ENCODE measurements at regions not wholly inside any gene's neighbourhood (a gene's known extent, or its start where the extent isn't known, plus 50 kb on each side); places are given as distances from the start of the nearest gene placed in this dataset.

GRCh38 chr2:18659915-18660314 lies 70.5 kb upstream of the NT5C1B start:
- no peaks in the 10 kb centered on the region for H3K4me1 ChIP-seq (ENCODE audit: control insufficient read depth, insufficient read depth, low read length)
- CTCF ChIA-PET: interaction anchor here (0.5 kb wide), 1 partner anchor 17 kb away, joined by 8 read pairs; no protein-coding TSS in a partner anchor
- no peaks in the 10 kb centered on the region for H3K9me3 ChIP-seq (ENCODE audit: control insufficient read depth, insufficient read depth, low read depth, low read length)
- POLR2A ChIA-PET: no interaction called here
- TF ChIP-seq ZNF16 (tag by site-specific recombination; IDR thresholded peaks at IDR 0.05; ENCODE audit: low read depth): no peak
- no peak for TF ChIP-seq ZBTB17 (tag by site-specific recombination; IDR thresholded peaks at IDR 0.05)
- no peak for TF ChIP-seq ZNF133 (tag by site-specific recombination; IDR thresholded peaks at IDR 0.05)
- no peak for TF ChIP-seq ZNF155 (tag by site-specific recombination; IDR thresholded peaks at IDR 0.05)
- TF ChIP-seq, protein P1, sequence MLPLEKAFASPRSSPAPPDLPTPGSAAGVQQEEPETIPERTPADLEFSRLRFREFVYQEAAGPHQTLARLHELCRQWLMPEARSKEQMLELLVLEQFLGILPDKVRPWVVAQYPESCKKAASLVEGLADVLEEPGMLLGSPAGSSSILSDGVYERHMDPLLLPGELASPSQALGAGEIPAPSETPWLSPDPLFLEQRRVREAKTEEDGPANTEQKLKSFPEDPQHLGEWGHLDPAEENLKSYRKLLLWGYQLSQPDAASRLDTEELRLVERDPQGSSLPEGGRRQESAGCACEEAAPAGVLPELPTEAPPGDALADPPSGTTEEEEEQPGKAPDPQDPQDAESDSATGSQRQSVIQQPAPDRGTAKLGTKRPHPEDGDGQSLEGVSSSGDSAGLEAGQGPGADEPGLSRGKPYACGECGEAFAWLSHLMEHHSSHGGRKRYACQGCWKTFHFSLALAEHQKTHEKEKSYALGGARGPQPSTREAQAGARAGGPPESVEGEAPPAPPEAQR (tag by site-specific recombination; IDR thresholded peaks at IDR 0.05): no peak
- TF ChIP-seq KLF9 (tag by site-specific recombination; IDR thresholded peaks at IDR 0.05; ENCODE audit: low read depth): no peak
- no peak for TF ChIP-seq ZNF18 (tag by site-specific recombination; IDR thresholded peaks at IDR 0.05)
- TF ChIP-seq ZBTB20 (tag by site-specific recombination; IDR thresholded peaks at IDR 0.05): no peak
- TF ChIP-seq, protein P2, sequence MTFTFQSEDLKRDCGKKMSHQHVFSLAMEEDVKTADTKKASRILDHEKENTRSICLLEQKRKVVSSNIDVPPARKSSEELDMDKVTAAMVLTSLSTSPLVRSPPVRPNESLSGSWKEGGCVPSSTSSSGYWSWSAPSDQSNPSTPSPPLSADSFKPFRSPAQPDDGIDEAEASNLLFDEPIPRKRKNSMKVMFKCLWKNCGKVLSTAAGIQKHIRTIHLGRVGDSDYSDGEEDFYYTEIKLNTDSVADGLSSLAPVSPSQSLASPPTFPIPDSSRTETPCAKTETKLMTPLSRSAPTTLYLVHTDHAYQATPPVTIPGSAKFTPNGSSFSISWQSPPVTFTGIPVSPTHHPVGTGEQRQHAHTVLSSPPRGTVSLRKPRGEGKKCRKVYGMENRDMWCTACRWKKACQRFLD (tag by site-specific recombination; IDR thresholded peaks at IDR 0.05): no peak
- no peak overlapping the region for H3K27ac ChIP-seq (ENCODE audit: extremely low read depth, low read depth, low read length)
- no peaks in the 10 kb centered on the region for H3K36me3 ChIP-seq (ENCODE audit: control insufficient read depth in 2 of 2, insufficient read depth in 1 of 2, low read length in 2 of 2)
- H3K4me3 ChIP-seq (ENCODE audit: low read depth, low read length): no peak overlapping the region

DNA sequence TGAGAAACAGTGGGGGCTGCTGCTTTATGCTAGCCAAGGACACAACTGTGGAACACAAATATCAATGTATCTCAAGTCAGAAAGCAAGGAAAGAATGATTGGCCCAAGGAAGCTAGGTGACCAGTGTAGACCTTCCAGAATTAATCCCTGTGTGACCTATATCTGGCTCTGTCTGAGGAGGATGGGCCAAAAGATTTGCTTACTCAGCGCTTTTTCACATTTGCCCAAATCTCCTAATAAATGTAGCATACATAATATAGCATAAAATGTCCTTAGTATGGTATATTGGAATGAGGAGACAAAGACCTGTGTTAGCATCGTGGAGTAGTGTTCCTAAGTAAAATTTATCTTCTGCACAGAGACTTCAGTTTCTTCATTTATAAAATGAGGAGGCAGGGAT lies 66.7 kb upstream of the NT5C1B start:
- Histone ChIP-seq H3K36me3 (ENCODE audit: control insufficient read depth in 2 of 2, insufficient read depth in 1 of 2, low read length in 2 of 2) (no peaks in the 10 kb centered on the region), H3K27ac (ENCODE audit: extremely low read depth, low read depth, low read length) (no peak overlapping the region), H3K9me3 (ENCODE audit: control insufficient read depth, insufficient read depth, low read depth, low read length) (no peaks in the 10 kb centered on the region), H3K4me1 (ENCODE audit: control insufficient read depth, insufficient read depth, low read length) (no peaks in the 10 kb centered on the region), H3K4me3 (ENCODE audit: low read depth, low read length) (no peak overlapping the region)
- ChIA-PET CTCF (no interaction called here), POLR2A (no interaction called here)
- TF ChIP-seq ZNF239 (tag by site-specific recombination; IDR thresholded peaks at IDR 0.05): no peak
- TF ChIP-seq ZNF138 (tag by site-specific recombination; IDR thresholded peaks at IDR 0.05; ENCODE audit: borderline replicate concordance): no peak
- TF ChIP-seq YY1 (tag by site-specific recombination; IDR thresholded peaks at IDR 0.05): no peak
- TF ChIP-seq, protein P3, sequence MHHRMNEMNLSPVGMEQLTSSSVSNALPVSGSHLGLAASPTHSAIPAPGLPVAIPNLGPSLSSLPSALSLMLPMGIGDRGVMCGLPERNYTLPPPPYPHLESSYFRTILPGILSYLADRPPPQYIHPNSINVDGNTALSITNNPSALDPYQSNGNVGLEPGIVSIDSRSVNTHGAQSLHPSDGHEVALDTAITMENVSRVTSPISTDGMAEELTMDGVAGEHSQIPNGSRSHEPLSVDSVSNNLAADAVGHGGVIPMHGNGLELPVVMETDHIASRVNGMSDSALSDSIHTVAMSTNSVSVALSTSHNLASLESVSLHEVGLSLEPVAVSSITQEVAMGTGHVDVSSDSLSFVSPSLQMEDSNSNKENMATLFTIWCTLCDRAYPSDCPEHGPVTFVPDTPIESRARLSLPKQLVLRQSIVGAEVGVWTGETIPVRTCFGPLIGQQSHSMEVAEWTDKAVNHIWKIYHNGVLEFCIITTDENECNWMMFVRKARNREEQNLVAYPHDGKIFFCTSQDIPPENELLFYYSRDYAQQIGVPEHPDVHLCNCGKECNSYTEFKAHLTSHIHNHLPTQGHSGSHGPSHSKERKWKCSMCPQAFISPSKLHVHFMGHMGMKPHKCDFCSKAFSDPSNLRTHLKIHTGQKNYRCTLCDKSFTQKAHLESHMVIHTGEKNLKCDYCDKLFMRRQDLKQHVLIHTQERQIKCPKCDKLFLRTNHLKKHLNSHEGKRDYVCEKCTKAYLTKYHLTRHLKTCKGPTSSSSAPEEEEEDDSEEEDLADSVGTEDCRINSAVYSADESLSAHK (tag by site-specific recombination; IDR thresholded peaks at IDR 0.05): no peak
- TF ChIP-seq, protein P4, sequence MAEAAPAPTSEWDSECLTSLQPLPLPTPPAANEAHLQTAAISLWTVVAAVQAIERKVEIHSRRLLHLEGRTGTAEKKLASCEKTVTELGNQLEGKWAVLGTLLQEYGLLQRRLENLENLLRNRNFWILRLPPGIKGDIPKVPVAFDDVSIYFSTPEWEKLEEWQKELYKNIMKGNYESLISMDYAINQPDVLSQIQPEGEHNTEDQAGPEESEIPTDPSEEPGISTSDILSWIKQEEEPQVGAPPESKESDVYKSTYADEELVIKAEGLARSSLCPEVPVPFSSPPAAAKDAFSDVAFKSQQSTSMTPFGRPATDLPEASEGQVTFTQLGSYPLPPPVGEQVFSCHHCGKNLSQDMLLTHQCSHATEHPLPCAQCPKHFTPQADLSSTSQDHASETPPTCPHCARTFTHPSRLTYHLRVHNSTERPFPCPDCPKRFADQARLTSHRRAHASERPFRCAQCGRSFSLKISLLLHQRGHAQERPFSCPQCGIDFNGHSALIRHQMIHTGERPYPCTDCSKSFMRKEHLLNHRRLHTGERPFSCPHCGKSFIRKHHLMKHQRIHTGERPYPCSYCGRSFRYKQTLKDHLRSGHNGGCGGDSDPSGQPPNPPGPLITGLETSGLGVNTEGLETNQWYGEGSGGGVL (tag by site-specific recombination; IDR thresholded peaks at IDR 0.05): no peak
- TF ChIP-seq BCL11A (tag by site-specific recombination; IDR thresholded peaks at IDR 0.05; ENCODE audit: low read depth): no peak
- no peak for TF ChIP-seq ZNF677 (tag by site-specific recombination; IDR thresholded peaks at IDR 0.05)
- no peak for TF ChIP-seq TCF7L2 (IDR thresholded peaks at IDR 0.05; ENCODE audit: borderline replicate concordance, low read depth, low read length)
- no peak for TF ChIP-seq WT1 (tag by site-specific recombination; IDR thresholded peaks at IDR 0.05)
- TF ChIP-seq, protein P5, sequence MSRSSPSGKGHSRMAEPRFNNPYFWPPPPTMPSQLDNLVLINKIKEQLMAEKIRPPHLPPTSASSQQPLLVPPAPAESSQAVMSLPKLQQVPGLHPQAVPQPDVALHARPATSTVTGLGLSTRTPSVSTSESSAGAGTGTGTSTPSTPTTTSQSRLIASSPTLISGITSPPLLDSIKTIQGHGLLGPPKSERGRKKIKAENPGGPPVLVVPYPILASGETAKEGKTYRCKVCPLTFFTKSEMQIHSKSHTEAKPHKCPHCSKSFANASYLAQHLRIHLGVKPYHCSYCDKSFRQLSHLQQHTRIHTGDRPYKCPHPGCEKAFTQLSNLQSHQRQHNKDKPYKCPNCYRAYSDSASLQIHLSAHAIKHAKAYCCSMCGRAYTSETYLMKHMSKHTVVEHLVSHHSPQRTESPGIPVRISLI (tag by site-specific recombination; IDR thresholded peaks at IDR 0.05): no peak
- no peak for TF ChIP-seq ZNF114 (tag by site-specific recombination; IDR thresholded peaks at IDR 0.05)
- TF ChIP-seq ZNF843 (tag by site-specific recombination; IDR thresholded peaks at IDR 0.05): no peak
- TF ChIP-seq ZNF701 (tag by site-specific recombination; IDR thresholded peaks at IDR 0.05): no peak
- no peak for TF ChIP-seq FEZF1 (tag by site-specific recombination; IDR thresholded peaks at IDR 0.05)
- TF ChIP-seq ZNF140 (tag by site-specific recombination; IDR thresholded peaks at IDR 0.05): no peak

Data from HEK293 (cell line).